GM18867 (cell line): ENCODE measurements at regions not wholly inside any gene's neighbourhood (a gene's known extent, or its start where the extent isn't known, plus 50 kb on each side); places are given as distances from the start of the nearest gene placed in this dataset.
"Not testable (repeated sequence)": the region's sequence is repeated elsewhere in the genome, so short reads cannot be mapped to it uniquely, and the experiment has no call there.

Experiments used
- ATAC-seq: cut with Tn5 transposase; IDR thresholded peaks from one replicate; pipeline ENCODE4 v1.9.1; 2021; ENCODE audit warnings: mild to moderate bottlenecking, moderate library complexity; ENCODE audit not compliant: unreplicated experiment

DNA sequence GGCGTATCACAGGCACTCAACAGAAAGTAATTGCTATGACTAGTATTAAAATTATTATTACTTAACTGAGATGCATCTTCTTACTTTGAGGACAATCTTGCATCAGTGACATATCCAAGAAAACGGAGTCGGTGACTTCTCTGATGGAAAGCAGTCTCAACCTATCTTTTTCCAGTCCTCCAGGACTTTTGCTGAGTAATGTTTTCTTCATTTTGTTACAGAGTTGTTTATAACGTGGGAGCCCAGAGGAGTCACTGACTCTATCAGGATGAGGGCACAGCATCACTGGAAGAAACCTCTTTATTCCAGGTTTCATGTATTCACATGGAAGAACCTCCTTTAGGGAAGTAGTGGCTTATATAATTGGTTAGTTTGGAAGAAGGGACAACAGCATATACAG is 51.5 kb upstream of the MELK start:
- no peak for ATAC-seq

DNA sequence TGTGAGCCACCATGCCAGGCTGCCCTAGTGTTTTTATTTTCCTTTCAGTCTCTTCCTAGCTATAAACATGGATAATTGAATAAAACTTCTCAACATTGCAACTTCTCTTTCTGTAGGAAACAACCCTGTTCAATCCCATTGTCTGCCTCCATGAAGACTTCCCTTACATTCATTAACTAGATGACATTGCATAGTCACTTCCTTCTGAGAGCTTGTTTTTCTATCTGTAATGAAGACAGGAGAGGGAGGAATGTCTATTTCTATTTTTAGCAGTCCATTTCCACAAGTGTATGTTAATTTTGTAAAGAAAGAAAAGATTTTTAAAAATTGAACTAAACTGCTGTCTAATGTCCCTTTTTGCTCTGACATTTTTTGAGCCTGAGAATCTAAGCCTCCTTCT is 55.6 kb upstream of the MELK start:
- ATAC-seq = no peak

- no peak for ATAC-seq
Observed at GRCh38 chr9:36504156-36504555, 68.5 kb upstream of the MELK start.

GRCh38 chr9:36503172-36504088 is 69.3 kb upstream of the MELK start:
- ATAC-seq = no peak

- ATAC-seq = no peak
Observed at GRCh38 chr9:36501727-36502126, 71.0 kb upstream of the MELK start.

GRCh38 chr9:36500931-36501330 is 71.8 kb upstream of the MELK start:
- not testable (repeated sequence) for ATAC-seq

- ATAC-seq = no peak
Observed at GRCh38 chr9:36499174-36499890, 73.4 kb upstream of the MELK start.

GRCh38 chr9:36493564-36493963 is 79.1 kb upstream of the MELK start:
- ATAC-seq = not testable (repeated sequence)

DNA sequence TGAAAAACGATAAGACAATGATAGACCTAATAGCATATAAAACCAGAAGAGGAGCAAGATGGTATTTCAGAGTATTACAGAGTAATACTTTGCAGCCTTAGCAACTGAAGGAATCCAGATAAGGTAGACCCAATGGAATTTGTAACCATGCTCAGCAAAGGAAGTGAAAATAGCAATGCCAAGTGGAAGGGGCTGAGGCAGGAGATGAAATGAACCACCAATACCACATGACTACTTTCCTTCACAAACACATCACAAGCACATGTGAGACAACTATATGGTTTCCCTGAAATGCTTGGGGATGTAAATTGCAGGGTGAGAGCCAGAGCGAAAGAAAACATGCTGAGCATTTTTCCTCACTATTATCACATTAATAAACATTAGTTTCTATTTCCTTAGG is 79.8 kb upstream of the MELK start:
- ATAC-seq = no peak

- no peak for ATAC-seq
Observed at GRCh38 chr9:36489453-36489852, 83.2 kb upstream of the MELK start.

DNA sequence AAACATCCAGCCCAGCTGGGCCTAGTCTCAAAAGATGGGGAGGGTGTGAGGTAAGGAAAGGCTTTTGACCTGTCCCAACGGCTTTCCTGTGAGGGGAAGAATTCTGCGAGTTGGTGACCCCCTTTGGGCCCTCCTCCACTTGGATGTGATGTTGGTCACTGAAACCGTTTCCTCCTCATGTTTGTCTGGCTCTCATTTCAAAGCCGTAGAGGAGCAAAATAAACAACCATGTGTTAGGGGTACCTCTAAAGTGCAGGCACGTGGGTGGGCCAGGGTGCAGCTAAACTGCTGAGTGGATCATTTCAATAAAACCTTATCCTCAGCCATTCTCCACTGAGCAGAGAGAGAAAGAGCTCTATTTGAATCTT is 84.3 kb upstream of the MELK start:
- ATAC-seq = no peak

GRCh38 chr9:36487482-36488388 is 85.0 kb upstream of the MELK start:
- ATAC-seq = peak; percentile 90

GRCh38 chr9:36486933-36487481 is 85.7 kb upstream of the MELK start:
- peak; percentile 41 for ATAC-seq

- ATAC-seq = peak; percentile 2
Observed at GRCh38 chr9:36486329-36486932, 86.3 kb upstream of the MELK start.

- no peak for ATAC-seq
Observed at GRCh38 chr9:36485647-36486328, 85.7 kb upstream of the RNF38 start.

- no peak for ATAC-seq
Observed at GRCh38 chr9:36484124-36484523, 84.1 kb upstream of the RNF38 start.

DNA sequence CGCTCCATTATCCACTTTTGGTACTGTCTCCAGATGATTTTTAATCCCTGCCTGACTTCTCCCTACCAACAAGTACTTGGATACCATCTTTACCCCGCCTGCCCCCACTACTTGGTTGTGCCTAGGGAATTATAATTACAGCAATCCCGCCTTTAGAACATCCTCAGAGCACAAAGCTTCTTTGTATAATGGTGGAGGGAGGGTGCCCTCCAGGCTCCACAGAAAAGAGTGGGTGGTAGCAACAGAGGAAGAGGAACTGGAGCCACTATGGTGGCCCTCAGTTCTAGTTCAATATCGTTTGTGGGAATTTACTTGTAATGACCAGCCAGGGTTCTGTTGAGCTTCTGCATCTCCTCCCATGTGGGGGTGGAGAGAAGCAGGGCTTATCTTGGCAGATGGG is 79.0 kb upstream of the RNF38 start:
- no peak for ATAC-seq

GRCh38 chr9:36471359-36471758 is 71.3 kb upstream of the RNF38 start:
- no peak for ATAC-seq

- peak; percentile 93 for ATAC-seq
Observed at GRCh38 chr9:36470643-36471290, 70.7 kb upstream of the RNF38 start.
